ENCODE measurements at regions not wholly inside any gene's neighbourhood (a gene's known extent, or its start where the extent isn't known, plus 50 kb on each side); places are given as distances from the start of the nearest gene placed in this dataset.

GRCh38 chr4:15370296-15370695 is 57.5 kb upstream of the C1QTNF7 start:
- no peak overlapping the region for H3K27ac ChIP-seq
- no peak overlapping the region for H3K4me3 ChIP-seq (IDR thresholded peaks at IDR 0.05; ENCODE audit: insufficient read depth, low read depth, low read length)
- H3K4me1 ChIP-seq (ENCODE audit: low read depth, poor library complexity, severe bottlenecking): no peaks in the 10 kb centered on the region
- no peak overlapping the region for H3K9ac ChIP-seq
- no peaks in the 10 kb centered on the region for H3K36me3 ChIP-seq (ENCODE audit: insufficient read depth)
- H2AFZ ChIP-seq (ENCODE audit: low read depth): no peak overlapping the region
- no peak overlapping the region for H3K4me2 ChIP-seq
- H4K20me1 ChIP-seq (ENCODE audit: insufficient read depth): no peaks in the 10 kb centered on the region
- TF ChIP-seq CTCF (conservative IDR thresholded peaks at IDR 0.05; ENCODE audit: low read depth, low read length): no peak
- H3K27me3 ChIP-seq (ENCODE audit: insufficient read depth, low read depth): no peaks in the 10 kb centered on the region
- no peaks in the 10 kb centered on the region for H3K79me2 ChIP-seq (ENCODE audit: insufficient read depth, low read depth)

GRCh38 chr4:15373363-15373762 is 54.5 kb upstream of the C1QTNF7 start:
- H3K9ac ChIP-seq: no peak overlapping the region
- no peak overlapping the region for H3K27ac ChIP-seq
- no peak overlapping the region for H3K4me2 ChIP-seq
- no peak overlapping the region for H3K4me3 ChIP-seq (IDR thresholded peaks at IDR 0.05; ENCODE audit: insufficient read depth, low read depth, low read length)
- no peaks in the 10 kb centered on the region for H4K20me1 ChIP-seq (ENCODE audit: insufficient read depth)
- H2AFZ ChIP-seq (ENCODE audit: low read depth): no peak overlapping the region
- no peaks in the 10 kb centered on the region for H3K27me3 ChIP-seq (ENCODE audit: insufficient read depth, low read depth)
- no peaks in the 10 kb centered on the region for H3K79me2 ChIP-seq (ENCODE audit: insufficient read depth, low read depth)
- no peaks in the 10 kb centered on the region for H3K36me3 ChIP-seq (ENCODE audit: insufficient read depth)
- no peak for TF ChIP-seq CTCF (conservative IDR thresholded peaks at IDR 0.05; ENCODE audit: low read depth, low read length)
- no peaks in the 10 kb centered on the region for H3K4me1 ChIP-seq (ENCODE audit: low read depth, poor library complexity, severe bottlenecking)

- H4K20me1 ChIP-seq (ENCODE audit: insufficient read depth): no peaks in the 10 kb centered on the region
- no peak overlapping the region for H3K27ac ChIP-seq
- no peaks in the 10 kb centered on the region for H3K4me1 ChIP-seq (ENCODE audit: low read depth, poor library complexity, severe bottlenecking)
- no peak overlapping the region for H3K9ac ChIP-seq
- no peak overlapping the region for H3K4me2 ChIP-seq
- H3K4me3 ChIP-seq (IDR thresholded peaks at IDR 0.05; ENCODE audit: insufficient read depth, low read depth, low read length): no peak overlapping the region
- H3K79me2 ChIP-seq (ENCODE audit: insufficient read depth, low read depth): no peaks in the 10 kb centered on the region
- TF ChIP-seq CTCF (conservative IDR thresholded peaks at IDR 0.05; ENCODE audit: low read depth, low read length): no peak
- no peak overlapping the region for H2AFZ ChIP-seq (ENCODE audit: low read depth)
- H3K36me3 ChIP-seq (ENCODE audit: insufficient read depth): no peaks in the 10 kb centered on the region
- no peaks in the 10 kb centered on the region for H3K27me3 ChIP-seq (ENCODE audit: insufficient read depth, low read depth)
These were observed 53.2 kb upstream of the C1QTNF7 start for GRCh38 chr4:15374656-15375055.

GRCh38 chr4:15375667-15376066 is 52.2 kb upstream of the C1QTNF7 start:
- Histone ChIP-seq H3K4me1 (ENCODE audit: low read depth, poor library complexity, severe bottlenecking) (no peaks in the 10 kb centered on the region), H3K27me3 (ENCODE audit: insufficient read depth, low read depth) (no peaks in the 10 kb centered on the region), H3K36me3 (ENCODE audit: insufficient read depth) (no peaks in the 10 kb centered on the region), H2AFZ (ENCODE audit: low read depth) (no peak overlapping the region), H3K79me2 (ENCODE audit: insufficient read depth, low read depth) (no peaks in the 10 kb centered on the region), H3K9ac (no peak overlapping the region), H3K27ac (no peak overlapping the region), H3K4me3 (IDR thresholded peaks at IDR 0.05; ENCODE audit: insufficient read depth, low read depth, low read length) (no peak overlapping the region), H3K4me2 (no peak overlapping the region), H4K20me1 (ENCODE audit: insufficient read depth) (no peaks in the 10 kb centered on the region)
- TF ChIP-seq CTCF (conservative IDR thresholded peaks at IDR 0.05; ENCODE audit: low read depth, low read length): no peak

GRCh38 chr4:15376145-15376544 is 51.7 kb upstream of the C1QTNF7 start:
- no peak overlapping the region for H2AFZ ChIP-seq (ENCODE audit: low read depth)
- H3K4me2 ChIP-seq: no peak overlapping the region
- no peak overlapping the region for H3K4me3 ChIP-seq (IDR thresholded peaks at IDR 0.05; ENCODE audit: insufficient read depth, low read depth, low read length)
- H3K27ac ChIP-seq: no peak overlapping the region
- TF ChIP-seq CTCF (conservative IDR thresholded peaks at IDR 0.05; ENCODE audit: low read depth, low read length): no peak
- H3K79me2 ChIP-seq (ENCODE audit: insufficient read depth, low read depth): no peaks in the 10 kb centered on the region
- no peaks in the 10 kb centered on the region for H3K36me3 ChIP-seq (ENCODE audit: insufficient read depth)
- H3K4me1 ChIP-seq (ENCODE audit: low read depth, poor library complexity, severe bottlenecking): no peaks in the 10 kb centered on the region
- no peaks in the 10 kb centered on the region for H3K27me3 ChIP-seq (ENCODE audit: insufficient read depth, low read depth)
- H4K20me1 ChIP-seq (ENCODE audit: insufficient read depth): no peaks in the 10 kb centered on the region
- H3K9ac ChIP-seq: no peak overlapping the region
